HCT116 (cell line): ENCODE measurements at regions not wholly inside any gene's neighbourhood (a gene's known extent, or its start where the extent isn't known, plus 50 kb on each side); places are given as distances from the start of the nearest gene placed in this dataset.

Experiments
- ATAC-seq: fragments of 200-7000 bp; cut with Tn5 transposase; 2 replicates; pipeline ENCODE4 v1.9.1; 2020; ENCODE audit warnings: mild to moderate bottlenecking, moderate library complexity
- BruUV-seq: library from RNA; stranded (reverse); fragments of 400-500 nt; replicated peaks from 2 replicates; lab custom pipeline; 2021; lab: Mats Ljungman, UMichigan
- CTCF ChIA-PET: fragments of 300-600 bp; sonication (Branson Sonifier 250); formaldehyde crosslinking; loops from one replicate; lab custom pipeline; 2021; ENCODE audit warnings: antibody characterized with exemption; lab: Charles Lee
- POLR2A ChIA-PET: fragments of 300-600, 350-600 bp; sonication (Branson Sonifier 250); formaldehyde crosslinking; loops from one replicate; lab custom pipeline; 2021; ENCODE audit warnings: antibody characterized with exemption; lab: Charles Lee
- RAD21 ChIA-PET, 2 experiments: fragments of 300-600 bp; sonication (Branson Sonifier 250); formaldehyde crosslinking; loops; one replicate each; lab custom pipeline; 2023; ENCODE audit warnings: low total read pairs in 2 of 2; ENCODE audit not compliant: uncharacterized antibody in 2 of 2, unreplicated experiment in 2 of 2, low non-redundant PET in 1 of 2; lab: Charles Lee
- DNase-seq: peaks from one replicate; pipeline ENCODE4 v3.0.0-alpha.2; 2010; ENCODE audit warnings: low read depth, low spot score
- H2AFZ ChIP-seq: fragments of 200-600 bp; shearing (Covaris generic), sonication (generic); 2 replicates; pipeline ENCODE4 v1.6.1; 2017; ENCODE audit warnings: low read depth, mixed run types, mixed read lengths, antibody characterized with exemption, low read length; ENCODE audit not compliant: poor library complexity, severe bottlenecking
- H3K27ac ChIP-seq: 2 replicates; pipeline ENCODE4 v1.5.1; 2012; ENCODE audit warnings: low read depth, low read length
- H3K27me3 ChIP-seq: fragments of 200-600 bp; sonication (generic); 2 replicates; pipeline ENCODE4 v1.6.1; 2016; ENCODE audit warnings: mixed run types, low read length, mixed read lengths; ENCODE audit not compliant: insufficient read depth
- H3K36me3 ChIP-seq, 2 experiments: fragments of 200-500 bp in 1 of 2; fragments of 200-600 bp in 1 of 2; sonication (Bioruptor generic) in 1 of 2; sonication (generic) in 1 of 2; 2 replicates each; pipeline versions ENCODE4 v1.5.1 to v1.6.1; 2014 to 2016; ENCODE audit warnings: low read length in 2 of 2, inconsistent platforms in 1 of 2, mixed read lengths in 1 of 2, mixed run types in 1 of 2; ENCODE audit not compliant: insufficient read depth in 2 of 2, control insufficient read depth in 1 of 2
- H3K4me1 ChIP-seq, 2 experiments: fragments of 200-600 bp in 1 of 2; sonication (generic) in 1 of 2; 2 replicates each; pipeline versions ENCODE4 v1.5.1 to v1.6.1; 2012 to 2017; ENCODE audit warnings: low read length in 2 of 2, inconsistent platforms in 1 of 2, mild to moderate bottlenecking in 1 of 2, mixed read lengths in 1 of 2, mixed run types in 1 of 2, moderate library complexity in 1 of 2; ENCODE audit not compliant: insufficient read depth in 2 of 2, control insufficient read depth in 1 of 2
- H3K4me2 ChIP-seq: fragments of 200-600 bp; sonication (generic); 2 replicates; pipeline ENCODE4 v1.6.1; 2017; ENCODE audit warnings: mixed run types, low read length, mixed read lengths
- H3K4me3 ChIP-seq, 2 experiments: fragments of 200-600 bp in 1 of 2; sonication (generic) in 1 of 2; replicated peaks in 1 of 2; 2 replicates each; pipeline ENCODE4 v1.5.1; 2011 to 2016; ENCODE audit warnings: low read length in 2 of 2, control low read depth in 1 of 2, low read depth in 1 of 2, mild to moderate bottlenecking in 1 of 2, mixed read lengths in 1 of 2, mixed run types in 1 of 2
- H3K79me2 ChIP-seq: fragments of 200-600 bp; sonication (generic); 2 replicates; pipeline ENCODE4 v1.6.1; 2017; ENCODE audit warnings: mild to moderate bottlenecking, mixed run types, low read length, moderate library complexity, mixed read lengths; ENCODE audit not compliant: insufficient read depth
- H3K9ac ChIP-seq: fragments of 200-600 bp; sonication (generic); 2 replicates; pipeline ENCODE4 v1.6.1; 2016; ENCODE audit warnings: low read length, mixed read lengths
- H3K9me2 ChIP-seq: fragments of 200-600 bp; sonication (generic), shearing (Covaris generic); 2 replicates; pipeline ENCODE4 v1.6.1; 2017; ENCODE audit warnings: mixed run types, mild to moderate bottlenecking, moderate library complexity; ENCODE audit not compliant: insufficient read depth
- H3K9me3 ChIP-seq, 2 experiments: fragments of 200-500 bp in 1 of 2; fragments of 200-600 bp in 1 of 2; sonication (Bioruptor generic) in 1 of 2; sonication (generic) in 1 of 2; 2 replicates each; pipeline ENCODE4 v1.6.1; 2014 to 2017; ENCODE audit warnings: low read length in 2 of 2, mixed read lengths in 2 of 2, inconsistent platforms in 1 of 2, low read depth in 1 of 2, mild to moderate bottlenecking in 1 of 2, mixed run types in 1 of 2, moderate library complexity in 1 of 2; ENCODE audit not compliant: control insufficient read depth in 1 of 2, insufficient read depth in 1 of 2
- H4K20me1 ChIP-seq: fragments of 200-600 bp; sonication (generic), shearing (Covaris generic); 2 replicates; pipeline ENCODE4 v1.6.1; 2017; ENCODE audit warnings: mixed run types, mild to moderate bottlenecking, moderate library complexity; ENCODE audit not compliant: insufficient read depth
- CBX3 ChIP-seq: IDR thresholded peaks from 2 replicates; pipeline ENCODE4 v1.6.1; 2012; ENCODE audit warnings: low read depth
- EGR1 ChIP-seq: IDR thresholded peaks from 2 replicates; pipeline ENCODE4 v1.6.1; 2012; ENCODE audit warnings: low read depth
- EZH2 ChIP-seq: fragments of 200-600 bp; sonication (generic); IDR thresholded peaks from 2 replicates; pipeline ENCODE4 v1.6.1; 2017; ENCODE audit warnings: antibody characterized with exemption, mixed run types
- FOSL1 ChIP-seq: IDR thresholded peaks from 2 replicates; pipeline ENCODE4 v1.6.1; 2012; ENCODE audit warnings: low read depth
- POLR2A ChIP-seq: IDR thresholded peaks from 2 replicates; pipeline ENCODE4 v1.7.0; 2011; ENCODE audit warnings: borderline replicate concordance; ENCODE audit not compliant: insufficient read depth, insufficient read length; ENCODE audit errors: extremely low read depth
- REST ChIP-seq: IDR thresholded peaks from 2 replicates; pipeline ENCODE4 v1.6.1; 2012; ENCODE audit warnings: low read depth
- SIN3A ChIP-seq: IDR thresholded peaks from 2 replicates; pipeline ENCODE4 v1.6.1; 2012; ENCODE audit warnings: low read depth
- SRF ChIP-seq: IDR thresholded peaks from 2 replicates; pipeline ENCODE4 v1.6.1; 2012; ENCODE audit warnings: low read depth
- YY1 ChIP-seq: IDR thresholded peaks from 2 replicates; pipeline ENCODE4 v1.6.1; 2011; ENCODE audit warnings: low read length, low read depth, moderate library complexity, mild to moderate bottlenecking; ENCODE audit not compliant: insufficient replicate concordance; ENCODE audit errors: extremely low read depth
- intact Hi-C: fragments of 100-400 bp; cut with micrococcal nuclease; formaldehyde crosslinking; loops from 2 replicates; pipeline ENCODE4 v1.10.0; 2022
- TF ChIP-seq, protein P1 (sequence below): IDR thresholded peaks from 2 replicates; pipeline ENCODE4 v1.6.1; 2011; ENCODE audit warnings: mild to moderate bottlenecking, low read length, moderate library complexity; ENCODE audit not compliant: insufficient replicate concordance; ENCODE audit errors: extremely low read depth

DNA sequence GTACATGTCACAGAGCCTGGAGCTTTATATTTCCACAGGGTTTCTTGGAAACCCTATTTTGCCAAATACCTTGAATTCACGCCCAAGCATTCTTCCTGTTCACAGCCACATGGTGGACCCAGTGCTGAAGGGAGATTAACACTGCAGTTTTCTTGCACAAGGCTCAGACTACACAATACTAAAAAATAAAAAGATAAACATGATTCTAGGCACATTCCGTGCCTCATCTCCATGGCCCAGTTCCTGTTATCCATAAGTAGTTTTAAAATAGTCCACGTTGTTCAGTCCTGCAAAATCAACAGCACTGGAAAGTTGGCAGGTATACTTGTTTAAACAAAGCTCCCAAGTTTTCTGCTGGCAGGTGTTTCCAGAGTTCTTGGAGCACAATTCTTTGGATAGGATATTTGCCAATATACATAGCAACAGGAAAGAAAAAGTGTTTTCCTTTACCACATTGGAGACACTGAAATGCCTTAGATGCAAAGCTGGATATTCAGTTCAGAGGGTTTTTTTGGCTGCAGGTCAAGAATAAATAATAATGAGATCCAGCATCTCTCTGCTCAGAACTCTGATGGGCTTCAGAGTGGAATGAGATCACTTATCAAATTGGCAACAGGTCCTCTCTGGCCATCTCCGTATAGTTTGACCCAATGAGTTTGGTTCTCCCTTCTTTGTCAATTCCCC, 88.1 kb upstream of the TGFBR2 start:
- ChIA-PET RAD21 (no interaction called here), CTCF (no interaction called here), POLR2A (no interaction called here)
- Histone ChIP-seq H3K9me2 (no peaks in the 10 kb centered on the region), H3K4me2 (no peak overlapping the region), H3K79me2 (no peaks in the 10 kb centered on the region), H3K27ac (no peak overlapping the region), H3K4me3 (no peak overlapping the region), H4K20me1 (no peaks in the 10 kb centered on the region), H3K9ac (no peak overlapping the region), H3K4me1 (no peaks in the 10 kb centered on the region), H3K9me3 (no peaks in the 10 kb centered on the region), H2AFZ (peak overlapping the region; percentile 31), H3K36me3 (no peaks in the 10 kb centered on the region), H3K27me3 (no peaks in the 10 kb centered on the region)
- intact Hi-C loops, result no loop called here
- DNase-seq (no peak), ATAC-seq (no peak)
- no TSS peak for BruUV-seq
- no peak for TF ChIP-seq SIN3A
- no peak for TF ChIP-seq CBX3
- TF ChIP-seq FOSL1, result no peak
- TF ChIP-seq SRF, result no peak
- no peak for TF ChIP-seq REST
- TF ChIP-seq POLR2A, result no peak
- TF ChIP-seq EGR1, result no peak
- TF ChIP-seq, protein P1, sequence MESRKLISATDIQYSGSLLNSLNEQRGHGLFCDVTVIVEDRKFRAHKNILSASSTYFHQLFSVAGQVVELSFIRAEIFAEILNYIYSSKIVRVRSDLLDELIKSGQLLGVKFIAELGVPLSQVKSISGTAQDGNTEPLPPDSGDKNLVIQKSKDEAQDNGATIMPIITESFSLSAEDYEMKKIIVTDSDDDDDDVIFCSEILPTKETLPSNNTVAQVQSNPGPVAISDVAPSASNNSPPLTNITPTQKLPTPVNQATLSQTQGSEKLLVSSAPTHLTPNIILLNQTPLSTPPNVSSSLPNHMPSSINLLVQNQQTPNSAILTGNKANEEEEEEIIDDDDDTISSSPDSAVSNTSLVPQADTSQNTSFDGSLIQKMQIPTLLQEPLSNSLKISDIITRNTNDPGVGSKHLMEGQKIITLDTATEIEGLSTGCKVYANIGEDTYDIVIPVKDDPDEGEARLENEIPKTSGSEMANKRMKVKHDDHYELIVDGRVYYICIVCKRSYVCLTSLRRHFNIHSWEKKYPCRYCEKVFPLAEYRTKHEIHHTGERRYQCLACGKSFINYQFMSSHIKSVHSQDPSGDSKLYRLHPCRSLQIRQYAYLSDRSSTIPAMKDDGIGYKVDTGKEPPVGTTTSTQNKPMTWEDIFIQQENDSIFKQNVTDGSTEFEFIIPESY, result no peak
- no peak for TF ChIP-seq YY1
- no peak for TF ChIP-seq EZH2
